B cell (primary cell): ENCODE measurements at regions not wholly inside any gene's neighbourhood (a gene's known extent, or its start where the extent isn't known, plus 50 kb on each side); places are given as distances from the start of the nearest gene placed in this dataset.

Source experiments
- ATAC-seq: fragments of 200-7000 bp; cut with Tn5 transposase; one replicate; pipeline ENCODE4 v1.10.0; 2021; ENCODE audit warnings: low read depth, mild to moderate bottlenecking, moderate number of reproducible peaks, moderate library complexity
- CTCF ChIA-PET: fragments of 350-600 bp; sonication (Branson Sonifier 250); formaldehyde crosslinking; loops from one replicate; lab custom pipeline; 2021; ENCODE audit warnings: antibody characterized with exemption, inconsistent platforms; lab: Charles Lee
- POLR2A ChIA-PET: fragments of 350-600 bp; sonication (Branson Sonifier 250); formaldehyde crosslinking; loops from one replicate; lab custom pipeline; 2021; ENCODE audit warnings: antibody characterized with exemption; lab: Charles Lee
- DNase-seq: peaks from one replicate; pipeline ENCODE4 v3.0.0; 2013
- H2AFZ ChIP-seq: 2 replicates; pipeline ENCODE4 v1.6.1; 2012; ENCODE audit warnings: mild to moderate bottlenecking, low read depth, low read length; ENCODE audit not compliant: insufficient read depth, poor library complexity, severe bottlenecking
- H3K27ac ChIP-seq, 2 donors: 1 replicate in 1 of 2; 2 replicates in 1 of 2; pipeline ENCODE4 v1.5.1; 2012 to 2013; ENCODE audit warnings: low read length in 2 of 2, mild to moderate bottlenecking in 2 of 2, moderate library complexity in 1 of 2
- H3K27me3 ChIP-seq, 4 experiments: fragments of 200-600 bp in 1 of 4; sonication (generic) in 1 of 4; replicated peaks in 1 of 4; 1 replicate in 2 of 4; 2 replicates in 2 of 4; pipeline versions ENCODE4 v1.6.1 to v1.7.0; 2013 to 2016; ENCODE audit warnings: low read length in 3 of 4, mild to moderate bottlenecking in 2 of 4, mixed read lengths in 1 of 4, moderate library complexity in 1 of 4; ENCODE audit not compliant: insufficient read depth in 4 of 4, control insufficient read depth in 3 of 4; ENCODE audit errors: control extremely low read depth in 1 of 4
- H3K36me3 ChIP-seq, 2 experiments: replicated peaks in 1 of 2; 1 replicate in 1 of 2; 2 replicates in 1 of 2; pipeline versions ENCODE4 v1.6.1 to v1.7.1; 2013; ENCODE audit warnings: low read length in 1 of 2; ENCODE audit not compliant: insufficient read depth in 2 of 2, control insufficient read depth in 1 of 2; ENCODE audit errors: control extremely low read depth in 1 of 2, extremely low read depth in 1 of 2
- H3K4me1 ChIP-seq, 2 donors: fragments of 200-600 bp in 1 of 2; sonication (generic) in 1 of 2; 1 replicate in 1 of 2; 2 replicates in 1 of 2; pipeline versions ENCODE4 v1.5.1 to v1.6.1; 2013 to 2017; ENCODE audit warnings: low read length in 2 of 2; ENCODE audit not compliant: control insufficient read depth in 2 of 2, insufficient read depth in 2 of 2
- H3K4me2 ChIP-seq: replicated peaks from 2 replicates; pipeline ENCODE3; 2012; ENCODE audit warnings: mild to moderate bottlenecking, low read depth, low read length; ENCODE audit not compliant: poor library complexity, severe bottlenecking
- H3K4me3 ChIP-seq, 5 experiments: fragments of 200-600 bp in 1 of 5; sonication (generic) in 1 of 5; 1 replicate in 3 of 5; 2 replicates in 2 of 5; pipeline versions ENCODE4 v1.5.1 to v1.7.0; 2011 to 2016; ENCODE audit warnings: low read length in 4 of 5, mild to moderate bottlenecking in 4 of 5, low read depth in 2 of 5, control low read depth in 1 of 5, moderate library complexity in 1 of 5; ENCODE audit not compliant: insufficient read depth in 1 of 5; ENCODE audit errors: control extremely low read depth in 1 of 5, extremely low read depth in 1 of 5
- H3K79me2 ChIP-seq: fragments of 200-600 bp; sonication (generic); one replicate; pipeline ENCODE4 v1.6.0; 2016; ENCODE audit warnings: low read length; ENCODE audit not compliant: control insufficient read depth, insufficient read depth
- H3K9ac ChIP-seq: fragments of 200-600 bp; sonication (generic); 2 replicates; pipeline ENCODE4 v1.6.1; 2017; ENCODE audit warnings: mild to moderate bottlenecking, low read length, moderate library complexity
- H3K9me3 ChIP-seq, 3 donors: one replicate each; pipeline versions ENCODE4 v1.6.1 to v1.7.1; 2013; ENCODE audit warnings: low read length in 2 of 3; ENCODE audit not compliant: control insufficient read depth in 2 of 3, insufficient read depth in 1 of 3; ENCODE audit errors: control extremely low read depth in 1 of 3
- H4K20me1 ChIP-seq: 2 replicates; pipeline ENCODE4 v1.6.0; 2012; ENCODE audit warnings: mild to moderate bottlenecking, low read length; ENCODE audit not compliant: insufficient read depth, control insufficient read depth, poor library complexity, severe bottlenecking
- H3K27ac Mint-ChIP-seq: one replicate; pipeline ENCODE4 v1.8.0; 2021; ENCODE audit warnings: mixed read lengths
- H3K27me3 Mint-ChIP-seq: one replicate; pipeline ENCODE4 v1.8.0; 2021; ENCODE audit warnings: mixed read lengths
- H3K4me1 Mint-ChIP-seq: one replicate; pipeline ENCODE4 v1.8.0; 2021; ENCODE audit warnings: mixed read lengths
- H3K4me3 Mint-ChIP-seq: one replicate; pipeline ENCODE4 v1.8.0; 2021; ENCODE audit warnings: mixed read lengths
- H3K9me3 Mint-ChIP-seq: one replicate; pipeline ENCODE4 v1.8.0; 2022; ENCODE audit warnings: mixed read lengths; ENCODE audit not compliant: insufficient read depth
- EZH2 ChIP-seq: IDR thresholded peaks from 2 replicates; pipeline ENCODE4 v1.6.1; 2012; ENCODE audit warnings: borderline replicate concordance, low read depth, mild to moderate bottlenecking, moderate library complexity, low read length; ENCODE audit not compliant: insufficient read depth, poor library complexity, severe bottlenecking
- WGBS: methylation state at CpG from one replicate; pipeline ENCODE4 v1.1.5; 2013; ENCODE audit warnings: missing lambda C conversion rate; ENCODE audit not compliant: insufficient coverage; 5-methylcytosine and 5-hydroxymethylcytosine counted together
- intact Hi-C: fragments of 100-400 bp; cut with micrococcal nuclease; formaldehyde crosslinking; loops from one replicate; pipeline ENCODE4 v1.10.0; 2022
- TF ChIP-seq, protein P1 (sequence below): fragments of 200-600 bp; IDR thresholded peaks from one replicate; pipeline ENCODE4 v1.8.0; 2022; ENCODE audit warnings: antibody characterized with exemption, mild to moderate bottlenecking

DNA sequence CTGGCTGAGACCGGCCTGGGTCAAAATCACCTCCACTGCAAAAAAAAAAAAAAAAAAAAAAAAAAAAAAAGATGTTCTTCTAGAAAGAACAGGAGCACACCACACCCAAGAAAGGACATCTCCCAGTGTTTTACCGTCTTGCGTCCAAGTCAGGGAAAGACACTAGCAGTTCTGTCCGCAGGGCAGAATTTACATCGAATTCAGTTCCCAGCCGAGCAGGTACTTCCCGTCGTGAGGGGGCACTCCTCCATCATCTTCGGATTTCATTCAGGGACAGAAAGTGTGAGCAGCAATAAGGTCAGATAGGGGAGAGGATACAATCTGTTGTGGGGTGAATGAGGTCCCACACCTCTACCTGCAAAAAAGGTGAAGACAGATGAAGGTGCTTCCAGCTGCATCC, 574.7 kb downstream of the KCNJ18 start:
- Histone ChIP-seq H3K9ac (no peak overlapping the region), H3K27me3 (no peaks in the 10 kb centered on the region), H3K4me1 (no peaks in the 10 kb centered on the region), H3K4me3 (no peak overlapping the region), H3K27ac (no peak overlapping the region), H3K4me2 (no peak overlapping the region), H2AFZ (no peak overlapping the region), H3K79me2 (no peaks in the 10 kb centered on the region), H4K20me1 (no peaks in the 10 kb centered on the region), H3K9me3 (peaks cover 0 to 51% (median 3%) of the 10 kb centered on the region in 3 donors), H3K36me3 (no peaks in the 10 kb centered on the region)
- DNase-seq (no peak), ATAC-seq (no peak)
- intact Hi-C loops = no loop called here
- Mint-ChIP-seq H3K27me3 (no peaks in the 10 kb centered on the region), H3K4me3 (no peak overlapping the region), H3K27ac (no peak overlapping the region), H3K9me3 (peaks cover 4% of the 10 kb centered on the region), H3K4me1 (no peaks in the 10 kb centered on the region)
- WGBS = 97% methylated on average over 6 of the region's 9 CpGs
- POLR2A ChIA-PET = no interaction called here
- TF ChIP-seq EZH2 = no peak
- TF ChIP-seq, protein P1, sequence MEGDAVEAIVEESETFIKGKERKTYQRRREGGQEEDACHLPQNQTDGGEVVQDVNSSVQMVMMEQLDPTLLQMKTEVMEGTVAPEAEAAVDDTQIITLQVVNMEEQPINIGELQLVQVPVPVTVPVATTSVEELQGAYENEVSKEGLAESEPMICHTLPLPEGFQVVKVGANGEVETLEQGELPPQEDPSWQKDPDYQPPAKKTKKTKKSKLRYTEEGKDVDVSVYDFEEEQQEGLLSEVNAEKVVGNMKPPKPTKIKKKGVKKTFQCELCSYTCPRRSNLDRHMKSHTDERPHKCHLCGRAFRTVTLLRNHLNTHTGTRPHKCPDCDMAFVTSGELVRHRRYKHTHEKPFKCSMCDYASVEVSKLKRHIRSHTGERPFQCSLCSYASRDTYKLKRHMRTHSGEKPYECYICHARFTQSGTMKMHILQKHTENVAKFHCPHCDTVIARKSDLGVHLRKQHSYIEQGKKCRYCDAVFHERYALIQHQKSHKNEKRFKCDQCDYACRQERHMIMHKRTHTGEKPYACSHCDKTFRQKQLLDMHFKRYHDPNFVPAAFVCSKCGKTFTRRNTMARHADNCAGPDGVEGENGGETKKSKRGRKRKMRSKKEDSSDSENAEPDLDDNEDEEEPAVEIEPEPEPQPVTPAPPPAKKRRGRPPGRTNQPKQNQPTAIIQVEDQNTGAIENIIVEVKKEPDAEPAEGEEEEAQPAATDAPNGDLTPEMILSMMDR = no peak
- CTCF ChIA-PET = no interaction called here

DNA sequence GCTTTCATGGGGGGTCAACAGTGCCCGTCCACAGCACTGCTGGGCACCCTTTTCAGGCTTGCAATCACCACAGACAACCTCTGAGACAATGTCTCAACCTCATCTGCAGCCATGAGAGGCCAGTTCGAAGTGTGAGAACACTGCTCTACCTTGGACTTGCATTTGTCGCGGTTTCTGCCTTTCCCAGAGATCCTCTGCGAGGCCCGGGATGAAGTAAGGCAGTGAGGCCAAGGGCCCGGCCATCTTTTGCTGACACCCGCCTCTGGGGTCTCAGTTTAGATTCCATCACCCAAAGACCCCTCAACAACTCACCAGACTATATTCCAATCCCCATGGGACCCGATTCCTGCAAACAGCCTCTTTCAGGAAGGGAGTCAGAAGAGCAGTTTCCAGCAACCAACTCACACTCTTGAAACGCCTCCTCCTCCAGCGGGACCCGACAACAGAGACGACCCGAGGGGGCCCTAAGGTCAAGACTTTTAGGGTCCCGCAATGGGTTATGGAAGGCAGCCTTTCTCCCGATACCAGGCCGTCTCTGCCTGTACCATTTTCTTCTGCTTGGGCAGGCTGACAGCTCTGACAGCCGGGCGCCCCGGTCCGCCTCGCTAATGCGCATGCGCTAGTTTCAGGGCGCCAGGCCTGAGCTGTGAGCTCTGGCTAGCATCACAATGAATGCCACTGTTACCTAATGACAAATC, 576.0 kb downstream of the KCNJ18 start:
- DNase-seq (no peak), ATAC-seq (no peak)
- Histone ChIP-seq H3K4me3 (no peak overlapping the region), H4K20me1 (no peaks in the 10 kb centered on the region), H3K9me3 (peaks cover 0 to 58% (median 3%) of the 10 kb centered on the region in 3 donors), H3K4me2 (no peak overlapping the region), H3K79me2 (no peaks in the 10 kb centered on the region), H3K4me1 (no peaks in the 10 kb centered on the region), H2AFZ (no peak overlapping the region), H3K36me3 (no peaks in the 10 kb centered on the region), H3K27me3 (no peaks in the 10 kb centered on the region), H3K27ac (no peak overlapping the region), H3K9ac (no peak overlapping the region)
- intact Hi-C loops = no loop called here
- TF ChIP-seq, protein P1 = no peak
- TF ChIP-seq EZH2 = no peak
- H3K4me3 Mint-ChIP-seq = no peak overlapping the region
- H3K4me1 Mint-ChIP-seq = no peaks in the 10 kb centered on the region
- peaks cover 6% of the 10 kb centered on the region for H3K9me3 Mint-ChIP-seq
- no peaks in the 10 kb centered on the region for H3K27me3 Mint-ChIP-seq
- H3K27ac Mint-ChIP-seq = no peak overlapping the region
- CTCF ChIA-PET = no interaction called here
- POLR2A ChIA-PET = no interaction called here
- WGBS = 76% methylated on average over 24 of the region's 25 CpGs
